VCaP (cell line): ENCODE measurements at regions not wholly inside any gene's neighbourhood (a gene's known extent, or its start where the extent isn't known, plus 50 kb on each side); places are given as distances from the start of the nearest gene placed in this dataset.

Experiments used
- H3K27ac ChIP-seq: fragments of 450-650 bp; 2 replicates; pipeline ENCODE4 v1.5.1; 2017
- CTCF ChIP-seq: fragments of 450-650 bp; conservative IDR thresholded peaks from 2 replicates; pipeline ENCODE4 v1.5.1; 2017; ENCODE audit warnings: mild to moderate bottlenecking, moderate library complexity

- TF ChIP-seq CTCF, result no peak
- H3K27ac ChIP-seq, result no peak overlapping the region
Measured at GRCh38 chr2:204219196-204219595, 282.6 kb downstream of the ICOS start.

- no peak overlapping the region for H3K27ac ChIP-seq
- no peak for TF ChIP-seq CTCF
Measured at GRCh38 chr2:204220896-204221295, 284.3 kb downstream of the ICOS start.

GRCh38 chr2:204223046-204223445, 286.5 kb downstream of the ICOS start:
- H3K27ac ChIP-seq, result no peak overlapping the region
- TF ChIP-seq CTCF, result no peak

GRCh38 chr2:204223544-204223943, 287.0 kb downstream of the ICOS start:
- H3K27ac ChIP-seq, result no peak overlapping the region
- no peak for TF ChIP-seq CTCF

- TF ChIP-seq CTCF, result no peak
- H3K27ac ChIP-seq, result no peak overlapping the region
Measured at GRCh38 chr2:204225671-204226073, 289.1 kb downstream of the ICOS start.

GRCh38 chr2:204226305-204226880, 289.8 kb downstream of the ICOS start:
- H3K27ac ChIP-seq, result no peak overlapping the region

GRCh38 chr2:204228169-204228886, 291.8 kb downstream of the ICOS start:
- no peak for TF ChIP-seq CTCF
- no peak overlapping the region for H3K27ac ChIP-seq

More at GRCh38 chr2:204226305-204226880, 289.8 kb downstream of the ICOS start:
- no peak for TF ChIP-seq CTCF
